ENCODE measurements at regions not wholly inside any gene's neighbourhood (a gene's known extent, or its start where the extent isn't known, plus 50 kb on each side); places are given as distances from the start of the nearest gene placed in this dataset.

DNA sequence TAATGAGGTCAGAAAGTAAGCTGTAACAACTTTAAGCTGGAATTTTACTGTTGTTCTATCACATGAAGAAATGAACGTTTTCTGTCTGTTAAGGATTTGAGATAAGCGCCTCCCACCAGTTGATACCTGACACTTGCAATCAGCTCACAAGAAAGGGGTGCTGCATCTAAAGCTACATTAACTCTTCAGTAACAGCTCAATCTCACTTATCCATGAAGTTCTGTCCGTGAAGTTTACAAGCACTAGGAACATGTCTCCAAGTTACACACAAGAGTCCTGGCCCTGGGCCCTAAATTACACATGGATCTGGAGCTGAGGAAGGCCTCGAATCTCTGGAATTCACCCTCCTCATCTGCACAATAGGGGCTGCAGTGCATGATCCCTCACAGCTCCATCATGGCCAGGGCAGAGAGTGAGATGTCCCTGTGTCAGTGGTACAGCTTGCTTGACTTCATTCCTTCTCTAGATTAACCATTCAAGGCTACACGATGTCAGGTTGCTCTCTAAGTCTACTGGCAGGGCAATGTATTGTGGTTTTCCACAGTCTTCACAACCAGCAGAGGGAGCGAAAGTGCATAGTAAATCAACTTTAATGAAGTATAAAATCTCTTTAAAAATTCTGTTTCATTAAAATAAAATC is 182.4 kb upstream of the MCHR2 start:
- H3K4me2 ChIP-seq (ENCODE audit: low read length, poor library complexity, severe bottlenecking): no peak overlapping the region
- no peaks in the 10 kb centered on the region for H3K9me3 ChIP-seq (ENCODE audit: control insufficient read depth, low read length)
- no peak overlapping the region for H2BK5ac ChIP-seq (ENCODE audit: low read depth, low read length, poor library complexity, severe bottlenecking)
- H3K4ac ChIP-seq (ENCODE audit: low read depth in 1 of 2, low read length in 2 of 2): no peak overlapping the region
- no peak overlapping the region for H4K8ac ChIP-seq (ENCODE audit: low read length)
- 62% methylated on average over 4 of the region's 6 CpGs for WGBS
- peak overlapping the region in 1 of 2 experiments; percentile 2 for H2BK12ac ChIP-seq (ENCODE audit: low read length in 2 of 2)
- H2AFZ ChIP-seq (ENCODE audit: low read depth, low read length): no peak overlapping the region
- no peak overlapping the region for H3K23ac ChIP-seq (ENCODE audit: low read length in 2 of 2)
- no peaks in the 10 kb centered on the region for H3K36me3 ChIP-seq (ENCODE audit: control insufficient read depth in 1 of 2, insufficient read depth in 2 of 2, low read depth in 1 of 2, low read length in 2 of 2)
- H3K4me1 ChIP-seq (ENCODE audit: control insufficient read depth, insufficient read depth, low read depth, low read length): peaks cover 4% of the 10 kb centered on the region
- peak; percentile 47 for DNase-seq
- no peak overlapping the region for H2AK5ac ChIP-seq (ENCODE audit: low read length, severe bottlenecking)
- H3K27ac ChIP-seq (ENCODE audit: low read length, poor library complexity, severe bottlenecking): no peak overlapping the region
- H3K9ac ChIP-seq (ENCODE audit: low read length): peak overlapping the region; percentile 75
- no peak overlapping the region for H3K14ac ChIP-seq (ENCODE audit: low read length in 2 of 2)
- no peak overlapping the region for H3K18ac ChIP-seq (ENCODE audit: low read depth in 1 of 2, low read length in 2 of 2)
- peak overlapping the region; percentile 61 for H4K91ac ChIP-seq (ENCODE audit: low read length)
- no peaks in the 10 kb centered on the region for H3K79me1 ChIP-seq (replicated peaks; ENCODE audit: low read length, poor library complexity, severe bottlenecking)
- H3K4me3 ChIP-seq (ENCODE audit: insufficient read depth in 1 of 2, low read depth in 1 of 2, low read length in 2 of 2): peak overlapping the region in 1 of 2 experiments; percentile 56
- no peak overlapping the region for H2BK15ac ChIP-seq (ENCODE audit: low read depth, poor library complexity, severe bottlenecking)
- H3K27me3 ChIP-seq (ENCODE audit: control insufficient read depth in 1 of 2, insufficient read depth in 1 of 2, low read length in 2 of 2): no peaks in the 10 kb centered on the region
- no peak overlapping the region for H2BK120ac ChIP-seq (ENCODE audit: low read depth, low read length)

DNA sequence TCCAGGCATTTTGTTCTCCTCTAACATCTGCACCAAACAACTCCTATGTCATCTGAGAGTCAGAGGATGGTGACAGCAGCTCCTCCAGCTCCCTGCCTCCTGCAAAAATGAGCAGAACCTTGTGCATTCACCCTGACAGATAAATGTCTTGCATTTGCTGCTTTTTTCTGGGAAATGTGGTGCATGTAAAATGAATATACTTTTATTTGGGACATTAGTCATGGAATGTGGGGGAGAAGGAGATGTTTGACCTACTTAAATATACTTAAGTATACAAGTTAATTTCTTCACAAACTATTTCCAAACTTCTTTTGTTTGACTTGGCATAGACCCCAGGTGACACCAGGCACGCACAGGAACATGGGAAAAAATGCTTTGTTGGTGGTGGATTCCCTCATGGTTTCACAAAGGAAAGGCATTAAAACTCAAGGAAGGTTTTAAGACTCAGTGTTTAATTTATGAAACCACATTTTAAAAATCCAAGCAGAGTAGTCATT is 181.8 kb upstream of the MCHR2 start:
- H4K91ac ChIP-seq (ENCODE audit: low read length): no peak overlapping the region
- H2BK15ac ChIP-seq (ENCODE audit: low read depth, poor library complexity, severe bottlenecking): no peak overlapping the region
- H3K79me1 ChIP-seq (replicated peaks; ENCODE audit: low read length, poor library complexity, severe bottlenecking): no peaks in the 10 kb centered on the region
- no peak overlapping the region for H2AFZ ChIP-seq (ENCODE audit: low read depth, low read length)
- no peak overlapping the region for H3K4me2 ChIP-seq (ENCODE audit: low read length, poor library complexity, severe bottlenecking)
- WGBS: 42% methylated on average over 1 of the region's 1 CpG
- H2BK5ac ChIP-seq (ENCODE audit: low read depth, low read length, poor library complexity, severe bottlenecking): no peak overlapping the region
- H4K8ac ChIP-seq (ENCODE audit: low read length): no peak overlapping the region
- H3K14ac ChIP-seq (ENCODE audit: low read length in 2 of 2): no peak overlapping the region
- H3K36me3 ChIP-seq (ENCODE audit: control insufficient read depth in 1 of 2, insufficient read depth in 2 of 2, low read depth in 1 of 2, low read length in 2 of 2): no peaks in the 10 kb centered on the region
- peak overlapping the region; percentile 75 for H3K9ac ChIP-seq (ENCODE audit: low read length)
- H2BK120ac ChIP-seq (ENCODE audit: low read depth, low read length): no peak overlapping the region
- H3K18ac ChIP-seq (ENCODE audit: low read depth in 1 of 2, low read length in 2 of 2): no peak overlapping the region
- H3K27ac ChIP-seq (ENCODE audit: low read length, poor library complexity, severe bottlenecking): no peak overlapping the region
- no peak overlapping the region for H3K4ac ChIP-seq (ENCODE audit: low read depth in 1 of 2, low read length in 2 of 2)
- peaks cover 4% of the 10 kb centered on the region for H3K4me1 ChIP-seq (ENCODE audit: control insufficient read depth, insufficient read depth, low read depth, low read length)
- H3K27me3 ChIP-seq (ENCODE audit: control insufficient read depth in 1 of 2, insufficient read depth in 1 of 2, low read length in 2 of 2): no peaks in the 10 kb centered on the region
- no peak overlapping the region for H3K23ac ChIP-seq (ENCODE audit: low read length in 2 of 2)
- H3K4me3 ChIP-seq (ENCODE audit: insufficient read depth in 1 of 2, low read depth in 1 of 2, low read length in 2 of 2): peak overlapping the region in 1 of 2 experiments; percentile 25
- DNase-seq: peak; percentile 59
- no peak overlapping the region for H2BK12ac ChIP-seq (ENCODE audit: low read length in 2 of 2)
- no peak overlapping the region for H2AK5ac ChIP-seq (ENCODE audit: low read length, severe bottlenecking)
- H3K9me3 ChIP-seq (ENCODE audit: control insufficient read depth, low read length): no peaks in the 10 kb centered on the region

DNA sequence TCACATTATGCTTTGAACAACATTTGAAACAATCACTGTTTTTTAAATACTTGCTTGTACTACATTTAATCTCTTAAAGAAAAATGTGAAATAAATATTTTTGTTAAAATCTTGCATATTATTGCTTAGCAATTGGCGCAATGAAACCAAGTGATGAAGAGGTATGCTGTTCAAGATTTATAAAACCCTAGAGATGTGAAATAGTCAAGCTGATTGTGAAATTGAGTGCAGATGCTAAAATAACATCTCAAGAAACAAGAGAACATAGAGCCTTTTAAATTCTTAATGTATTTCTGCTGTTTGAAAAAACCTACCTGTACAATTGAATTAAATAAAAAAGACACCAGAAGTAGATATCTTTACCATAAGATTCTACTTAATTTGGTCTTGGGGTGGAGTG is 179.2 kb upstream of the MCHR2 start:
- 60% methylated on average over 1 of the region's 1 CpG for WGBS

DNA sequence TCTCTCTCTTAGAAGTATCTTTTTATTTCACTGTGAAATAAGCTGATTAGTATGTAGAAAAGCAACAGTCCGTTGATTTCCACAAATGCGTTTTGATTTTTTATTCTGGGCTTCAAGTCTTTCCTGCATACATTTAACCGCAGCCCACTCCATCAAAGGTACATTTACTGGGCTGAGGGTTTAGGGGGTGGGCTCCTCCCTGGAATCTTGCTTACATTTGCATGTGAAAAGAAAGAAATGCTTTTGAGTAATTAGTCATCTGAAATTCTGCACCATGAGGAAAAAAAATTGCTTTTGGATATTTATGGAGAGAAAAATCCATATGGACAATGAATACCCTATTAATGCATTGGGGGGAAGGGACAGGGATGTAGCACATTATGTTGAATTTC is 178.3 kb upstream of the MCHR2 start:
- H3K36me3 ChIP-seq (ENCODE audit: control insufficient read depth in 1 of 2, insufficient read depth in 2 of 2, low read depth in 1 of 2, low read length in 2 of 2): no peaks in the 10 kb centered on the region
- H3K4me1 ChIP-seq (ENCODE audit: control insufficient read depth, insufficient read depth, low read depth, low read length): peaks cover 4% of the 10 kb centered on the region
- WGBS: 83% methylated on average over 2 of the region's 3 CpGs
- DNase-seq: no peak
- H3K4ac ChIP-seq (ENCODE audit: low read depth in 1 of 2, low read length in 2 of 2): no peak overlapping the region
- H3K4me3 ChIP-seq (ENCODE audit: insufficient read depth in 1 of 2, low read depth in 1 of 2, low read length in 2 of 2): no peak overlapping the region
- no peak overlapping the region for H2BK15ac ChIP-seq (ENCODE audit: low read depth, poor library complexity, severe bottlenecking)
- no peak overlapping the region for H2AFZ ChIP-seq (ENCODE audit: low read depth, low read length)
- no peak overlapping the region for H3K14ac ChIP-seq (ENCODE audit: low read length in 2 of 2)
- H3K9ac ChIP-seq (ENCODE audit: low read length): no peak overlapping the region
- no peaks in the 10 kb centered on the region for H3K79me1 ChIP-seq (replicated peaks; ENCODE audit: low read length, poor library complexity, severe bottlenecking)
- no peak overlapping the region for H2BK5ac ChIP-seq (ENCODE audit: low read depth, low read length, poor library complexity, severe bottlenecking)
- no peak overlapping the region for H2BK12ac ChIP-seq (ENCODE audit: low read length in 2 of 2)
- H2AK5ac ChIP-seq (ENCODE audit: low read length, severe bottlenecking): no peak overlapping the region
- H3K23ac ChIP-seq (ENCODE audit: low read length in 2 of 2): no peak overlapping the region
- no peak overlapping the region for H3K27ac ChIP-seq (ENCODE audit: low read length, poor library complexity, severe bottlenecking)
- no peak overlapping the region for H3K18ac ChIP-seq (ENCODE audit: low read depth in 1 of 2, low read length in 2 of 2)
- H3K27me3 ChIP-seq (ENCODE audit: control insufficient read depth in 1 of 2, insufficient read depth in 1 of 2, low read length in 2 of 2): no peaks in the 10 kb centered on the region
- H2BK120ac ChIP-seq (ENCODE audit: low read depth, low read length): no peak overlapping the region
- no peaks in the 10 kb centered on the region for H3K9me3 ChIP-seq (ENCODE audit: control insufficient read depth, low read length)
- H3K4me2 ChIP-seq (ENCODE audit: low read length, poor library complexity, severe bottlenecking): no peak overlapping the region
- no peak overlapping the region for H4K91ac ChIP-seq (ENCODE audit: low read length)
- H4K8ac ChIP-seq (ENCODE audit: low read length): no peak overlapping the region

More for the DNA sequence above, 179.2 kb upstream of the MCHR2 start:
- no peaks in the 10 kb centered on the region for H3K79me1 ChIP-seq (replicated peaks; ENCODE audit: low read length, poor library complexity, severe bottlenecking)
- DNase-seq: no peak
- no peak overlapping the region for H2BK120ac ChIP-seq (ENCODE audit: low read depth, low read length)
- H3K36me3 ChIP-seq (ENCODE audit: control insufficient read depth in 1 of 2, insufficient read depth in 2 of 2, low read depth in 1 of 2, low read length in 2 of 2): no peaks in the 10 kb centered on the region
- no peak overlapping the region for H4K91ac ChIP-seq (ENCODE audit: low read length)
- no peak overlapping the region for H3K14ac ChIP-seq (ENCODE audit: low read length in 2 of 2)
- no peak overlapping the region for H2AFZ ChIP-seq (ENCODE audit: low read depth, low read length)
- H4K8ac ChIP-seq (ENCODE audit: low read length): no peak overlapping the region
- no peak overlapping the region for H3K23ac ChIP-seq (ENCODE audit: low read length in 2 of 2)
- H3K27me3 ChIP-seq (ENCODE audit: control insufficient read depth in 1 of 2, insufficient read depth in 1 of 2, low read length in 2 of 2): no peaks in the 10 kb centered on the region
- H3K4me3 ChIP-seq (ENCODE audit: insufficient read depth in 1 of 2, low read depth in 1 of 2, low read length in 2 of 2): no peak overlapping the region
- H3K18ac ChIP-seq (ENCODE audit: low read depth in 1 of 2, low read length in 2 of 2): no peak overlapping the region
- no peaks in the 10 kb centered on the region for H3K9me3 ChIP-seq (ENCODE audit: control insufficient read depth, low read length)
- no peak overlapping the region for H2BK5ac ChIP-seq (ENCODE audit: low read depth, low read length, poor library complexity, severe bottlenecking)
- H3K4ac ChIP-seq (ENCODE audit: low read depth in 1 of 2, low read length in 2 of 2): no peak overlapping the region
- H2AK5ac ChIP-seq (ENCODE audit: low read length, severe bottlenecking): no peak overlapping the region
- H2BK12ac ChIP-seq (ENCODE audit: low read length in 2 of 2): no peak overlapping the region
- H3K9ac ChIP-seq (ENCODE audit: low read length): no peak overlapping the region
- no peak overlapping the region for H2BK15ac ChIP-seq (ENCODE audit: low read depth, poor library complexity, severe bottlenecking)
- no peak overlapping the region for H3K27ac ChIP-seq (ENCODE audit: low read length, poor library complexity, severe bottlenecking)
- no peak overlapping the region for H3K4me2 ChIP-seq (ENCODE audit: low read length, poor library complexity, severe bottlenecking)
- peaks cover 4% of the 10 kb centered on the region for H3K4me1 ChIP-seq (ENCODE audit: control insufficient read depth, insufficient read depth, low read depth, low read length)
